Liver (tissue), 8 donors: ENCODE measurements at regions not wholly inside any gene's neighbourhood (a gene's known extent, or its start where the extent isn't known, plus 50 kb on each side); places are given as distances from the start of the nearest gene placed in this dataset.

ENCODE experiments used
- DNase-seq: peaks from one replicate; pipeline ENCODE4 v3.0.0-alpha.2; 2017; ENCODE audit warnings: low spot score
- H3K27ac ChIP-seq, 2 donors: one replicate each; pipeline ENCODE4 v1.7.0; 2013; ENCODE audit warnings: inconsistent platforms in 2 of 2, low read length in 2 of 2, control low read depth in 1 of 2, low read depth in 1 of 2, mild to moderate bottlenecking in 1 of 2
- H3K27me3 ChIP-seq, 4 donors: one replicate each; pipeline versions ENCODE4 v1.6.1 to v1.7.0; 2013; ENCODE audit warnings: low read length in 3 of 4, inconsistent platforms in 1 of 4, mild to moderate bottlenecking in 1 of 4, moderate library complexity in 1 of 4; ENCODE audit not compliant: control insufficient read depth in 4 of 4, insufficient read depth in 4 of 4
- H3K36me3 ChIP-seq, 4 donors: one replicate each; pipeline versions ENCODE4 v1.6.1 to v1.7.0; 2013; ENCODE audit warnings: low read length in 3 of 4, mild to moderate bottlenecking in 3 of 4, low read depth in 1 of 4, moderate library complexity in 1 of 4; ENCODE audit not compliant: control insufficient read depth in 4 of 4, insufficient read depth in 3 of 4
- H3K4me1 ChIP-seq, 4 donors: one replicate each; pipeline versions ENCODE4 v1.6.1 to v1.7.0; 2013; ENCODE audit warnings: low read length in 3 of 4, mild to moderate bottlenecking in 3 of 4, moderate library complexity in 1 of 4; ENCODE audit not compliant: control insufficient read depth in 4 of 4, insufficient read depth in 4 of 4
- H3K4me3 ChIP-seq, 3 donors: one replicate each; pipeline versions ENCODE4 v1.6.1 to v1.7.0; 2013; ENCODE audit warnings: low read length in 3 of 3, control low read depth in 1 of 3, low read depth in 1 of 3, mild to moderate bottlenecking in 1 of 3
- H3K9ac ChIP-seq, 2 donors: one replicate each; pipeline ENCODE4 v1.7.0; 2013; ENCODE audit warnings: low read length in 2 of 2, mild to moderate bottlenecking in 2 of 2, moderate library complexity in 2 of 2, control low read depth in 1 of 2, low read depth in 1 of 2
- H3K9me3 ChIP-seq, 4 donors: one replicate each; pipeline versions ENCODE4 v1.6.1 to v1.7.0; 2013; ENCODE audit warnings: low read length in 3 of 4; ENCODE audit not compliant: control insufficient read depth in 4 of 4
- EGR1 ChIP-seq, 2 donors: IDR thresholded peaks; 2 replicates each; pipeline ENCODE4 v1.6.1; 2016 to 2018; ENCODE audit warnings: antibody characterized with exemption in 2 of 2, low read depth in 2 of 2
- FOXA1 ChIP-seq: IDR thresholded peaks from 2 replicates; pipeline ENCODE4 v1.6.1; 2016; ENCODE audit warnings: antibody characterized with exemption
- FOXA2 ChIP-seq: IDR thresholded peaks from 2 replicates; pipeline ENCODE4 v1.6.1; 2016; ENCODE audit warnings: antibody characterized with exemption
- GABPA ChIP-seq, 2 donors: IDR thresholded peaks in 1 of 2; conservative IDR thresholded peaks in 1 of 2; 2 replicates each; pipeline ENCODE4 v1.6.1; 2016; ENCODE audit warnings: antibody characterized with exemption in 2 of 2, mild to moderate bottlenecking in 1 of 2, moderate library complexity in 1 of 2
- HNF4A ChIP-seq, 2 donors: conservative IDR thresholded peaks; 2 replicates each; pipeline ENCODE4 v1.6.1; 2016; ENCODE audit warnings: antibody characterized with exemption in 2 of 2, mild to moderate bottlenecking in 2 of 2
- HNF4G ChIP-seq: IDR thresholded peaks from 2 replicates; pipeline ENCODE4 v1.6.1; 2016; ENCODE audit warnings: antibody characterized with exemption
- JUND ChIP-seq, 2 donors: IDR thresholded peaks; 2 replicates each; pipeline ENCODE4 v1.6.1; 2016; ENCODE audit warnings: antibody characterized with exemption in 2 of 2
- NR2F2 ChIP-seq: IDR thresholded peaks from 2 replicates; pipeline ENCODE4 v1.6.1; 2016; ENCODE audit warnings: antibody characterized with exemption
- RAD21 ChIP-seq, 2 donors: IDR thresholded peaks; 2 replicates each; pipeline ENCODE4 v1.6.1; 2016; ENCODE audit warnings: antibody characterized with exemption in 2 of 2, mild to moderate bottlenecking in 2 of 2
- RXRA ChIP-seq, 2 donors: IDR thresholded peaks; 2 replicates each; pipeline ENCODE4 v1.6.1; 2017 to 2018; ENCODE audit warnings: antibody characterized with exemption in 2 of 2, mild to moderate bottlenecking in 1 of 2
- SP1 ChIP-seq: IDR thresholded peaks from 2 replicates; pipeline ENCODE4 v1.6.1; 2018; ENCODE audit warnings: antibody characterized with exemption, mild to moderate bottlenecking
- TAF1 ChIP-seq: conservative IDR thresholded peaks from 2 replicates; pipeline ENCODE4 v1.6.1; 2016; ENCODE audit warnings: antibody characterized with exemption, mild to moderate bottlenecking
- YY1 ChIP-seq: IDR thresholded peaks from 2 replicates; pipeline ENCODE4 v1.6.1; 2016; ENCODE audit warnings: antibody characterized with exemption, mild to moderate bottlenecking
- WGBS: extraction: QIAGEN DNeasy Blood & Tissue Kit; methylation state at CpG from one replicate; pipeline ENCODE4 v1.1.7; 2013; 5-methylcytosine and 5-hydroxymethylcytosine counted together
- TF ChIP-seq, protein P1 (sequence below): fragments of 150-350 bp; IDR thresholded peaks from 2 replicates; pipeline ENCODE4 v1.5.1; 2017; ENCODE audit warnings: improper control_type of control experiment, low read depth, low read length; ENCODE audit not compliant: missing input control
- TF ChIP-seq, protein P2 (sequence below): IDR thresholded peaks from 2 replicates; pipeline ENCODE4 v1.6.1; 2016; ENCODE audit warnings: antibody characterized with exemption
- TF ChIP-seq, protein P3 (sequence below): IDR thresholded peaks from 2 replicates; pipeline ENCODE4 v1.6.1; 2016; ENCODE audit warnings: antibody characterized with exemption
- TF ChIP-seq, protein P4 (sequence below): IDR thresholded peaks from 2 replicates; pipeline ENCODE4 v1.6.1; 2016; ENCODE audit warnings: antibody characterized with exemption
- TF ChIP-seq, protein P5 (sequence below): IDR thresholded peaks from 2 replicates; pipeline ENCODE4 v1.6.1; 2016; ENCODE audit warnings: antibody characterized with exemption, mild to moderate bottlenecking
- donor health status: healthy.
- donor health status: healthy.
- donor health status: healthy.
- donor health status: healthy.
- donor health status: healthy.

DNA sequence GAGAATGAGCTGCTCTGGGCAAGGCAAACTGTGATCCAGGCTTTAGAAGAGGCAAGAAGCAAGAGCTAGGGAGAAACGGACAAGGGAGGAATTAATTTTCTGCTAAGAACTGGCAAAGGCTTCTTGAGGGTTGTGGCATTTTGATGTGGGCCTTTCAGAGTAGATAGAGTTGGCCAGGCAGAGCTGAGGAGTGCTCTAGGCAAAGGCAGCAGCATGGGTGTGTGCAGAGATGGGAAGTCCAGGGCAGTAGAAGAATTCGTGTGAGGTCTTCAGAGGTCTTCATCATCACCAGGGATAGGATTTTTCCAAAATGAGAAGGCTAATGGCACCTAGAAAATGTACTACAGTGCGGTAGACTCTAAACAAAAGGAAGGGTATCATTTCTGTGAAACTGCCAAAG, 237.8 kb downstream of the LTN1 start:
- TF ChIP-seq JUND (IDR thresholded peaks at IDR 0.05), result no peak
- TF ChIP-seq, protein P1, sequence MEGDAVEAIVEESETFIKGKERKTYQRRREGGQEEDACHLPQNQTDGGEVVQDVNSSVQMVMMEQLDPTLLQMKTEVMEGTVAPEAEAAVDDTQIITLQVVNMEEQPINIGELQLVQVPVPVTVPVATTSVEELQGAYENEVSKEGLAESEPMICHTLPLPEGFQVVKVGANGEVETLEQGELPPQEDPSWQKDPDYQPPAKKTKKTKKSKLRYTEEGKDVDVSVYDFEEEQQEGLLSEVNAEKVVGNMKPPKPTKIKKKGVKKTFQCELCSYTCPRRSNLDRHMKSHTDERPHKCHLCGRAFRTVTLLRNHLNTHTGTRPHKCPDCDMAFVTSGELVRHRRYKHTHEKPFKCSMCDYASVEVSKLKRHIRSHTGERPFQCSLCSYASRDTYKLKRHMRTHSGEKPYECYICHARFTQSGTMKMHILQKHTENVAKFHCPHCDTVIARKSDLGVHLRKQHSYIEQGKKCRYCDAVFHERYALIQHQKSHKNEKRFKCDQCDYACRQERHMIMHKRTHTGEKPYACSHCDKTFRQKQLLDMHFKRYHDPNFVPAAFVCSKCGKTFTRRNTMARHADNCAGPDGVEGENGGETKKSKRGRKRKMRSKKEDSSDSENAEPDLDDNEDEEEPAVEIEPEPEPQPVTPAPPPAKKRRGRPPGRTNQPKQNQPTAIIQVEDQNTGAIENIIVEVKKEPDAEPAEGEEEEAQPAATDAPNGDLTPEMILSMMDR, result no peak
- no peak for TF ChIP-seq HNF4G
- no peak for TF ChIP-seq RAD21 (IDR thresholded peaks at IDR 0.05)
- TF ChIP-seq RXRA (IDR thresholded peaks at IDR 0.05), result no peak
- no peak for TF ChIP-seq GABPA (IDR thresholded peaks at IDR 0.05 in 1 of 2, conservative IDR thresholded peaks at IDR 0.05 in 1 of 2)
- no peak for TF ChIP-seq YY1
- no peak for TF ChIP-seq TAF1
- TF ChIP-seq, protein P2, sequence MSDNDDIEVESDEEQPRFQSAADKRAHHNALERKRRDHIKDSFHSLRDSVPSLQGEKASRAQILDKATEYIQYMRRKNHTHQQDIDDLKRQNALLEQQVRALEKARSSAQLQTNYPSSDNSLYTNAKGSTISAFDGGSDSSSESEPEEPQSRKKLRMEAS, result no peak
- TF ChIP-seq FOXA2, result no peak
- TF ChIP-seq, protein P3, sequence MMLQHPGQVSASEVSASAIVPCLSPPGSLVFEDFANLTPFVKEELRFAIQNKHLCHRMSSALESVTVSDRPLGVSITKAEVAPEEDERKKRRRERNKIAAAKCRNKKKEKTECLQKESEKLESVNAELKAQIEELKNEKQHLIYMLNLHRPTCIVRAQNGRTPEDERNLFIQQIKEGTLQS, result no peak
- no peak for TF ChIP-seq NR2F2
- no peak for TF ChIP-seq HNF4A (conservative IDR thresholded peaks at IDR 0.05)
- TF ChIP-seq EGR1 (IDR thresholded peaks at IDR 0.05; ENCODE audit: low read depth in 2 of 2), result no peak
- TF ChIP-seq FOXA1, result no peak
- TF ChIP-seq SP1, result no peak
- TF ChIP-seq, protein P4, sequence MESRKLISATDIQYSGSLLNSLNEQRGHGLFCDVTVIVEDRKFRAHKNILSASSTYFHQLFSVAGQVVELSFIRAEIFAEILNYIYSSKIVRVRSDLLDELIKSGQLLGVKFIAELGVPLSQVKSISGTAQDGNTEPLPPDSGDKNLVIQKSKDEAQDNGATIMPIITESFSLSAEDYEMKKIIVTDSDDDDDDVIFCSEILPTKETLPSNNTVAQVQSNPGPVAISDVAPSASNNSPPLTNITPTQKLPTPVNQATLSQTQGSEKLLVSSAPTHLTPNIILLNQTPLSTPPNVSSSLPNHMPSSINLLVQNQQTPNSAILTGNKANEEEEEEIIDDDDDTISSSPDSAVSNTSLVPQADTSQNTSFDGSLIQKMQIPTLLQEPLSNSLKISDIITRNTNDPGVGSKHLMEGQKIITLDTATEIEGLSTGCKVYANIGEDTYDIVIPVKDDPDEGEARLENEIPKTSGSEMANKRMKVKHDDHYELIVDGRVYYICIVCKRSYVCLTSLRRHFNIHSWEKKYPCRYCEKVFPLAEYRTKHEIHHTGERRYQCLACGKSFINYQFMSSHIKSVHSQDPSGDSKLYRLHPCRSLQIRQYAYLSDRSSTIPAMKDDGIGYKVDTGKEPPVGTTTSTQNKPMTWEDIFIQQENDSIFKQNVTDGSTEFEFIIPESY, result no peak
- TF ChIP-seq, protein P5, sequence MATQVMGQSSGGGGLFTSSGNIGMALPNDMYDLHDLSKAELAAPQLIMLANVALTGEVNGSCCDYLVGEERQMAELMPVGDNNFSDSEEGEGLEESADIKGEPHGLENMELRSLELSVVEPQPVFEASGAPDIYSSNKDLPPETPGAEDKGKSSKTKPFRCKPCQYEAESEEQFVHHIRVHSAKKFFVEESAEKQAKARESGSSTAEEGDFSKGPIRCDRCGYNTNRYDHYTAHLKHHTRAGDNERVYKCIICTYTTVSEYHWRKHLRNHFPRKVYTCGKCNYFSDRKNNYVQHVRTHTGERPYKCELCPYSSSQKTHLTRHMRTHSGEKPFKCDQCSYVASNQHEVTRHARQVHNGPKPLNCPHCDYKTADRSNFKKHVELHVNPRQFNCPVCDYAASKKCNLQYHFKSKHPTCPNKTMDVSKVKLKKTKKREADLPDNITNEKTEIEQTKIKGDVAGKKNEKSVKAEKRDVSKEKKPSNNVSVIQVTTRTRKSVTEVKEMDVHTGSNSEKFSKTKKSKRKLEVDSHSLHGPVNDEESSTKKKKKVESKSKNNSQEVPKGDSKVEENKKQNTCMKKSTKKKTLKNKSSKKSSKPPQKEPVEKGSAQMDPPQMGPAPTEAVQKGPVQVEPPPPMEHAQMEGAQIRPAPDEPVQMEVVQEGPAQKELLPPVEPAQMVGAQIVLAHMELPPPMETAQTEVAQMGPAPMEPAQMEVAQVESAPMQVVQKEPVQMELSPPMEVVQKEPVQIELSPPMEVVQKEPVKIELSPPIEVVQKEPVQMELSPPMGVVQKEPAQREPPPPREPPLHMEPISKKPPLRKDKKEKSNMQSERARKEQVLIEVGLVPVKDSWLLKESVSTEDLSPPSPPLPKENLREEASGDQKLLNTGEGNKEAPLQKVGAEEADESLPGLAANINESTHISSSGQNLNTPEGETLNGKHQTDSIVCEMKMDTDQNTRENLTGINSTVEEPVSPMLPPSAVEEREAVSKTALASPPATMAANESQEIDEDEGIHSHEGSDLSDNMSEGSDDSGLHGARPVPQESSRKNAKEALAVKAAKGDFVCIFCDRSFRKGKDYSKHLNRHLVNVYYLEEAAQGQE, result no peak
- H3K36me3 ChIP-seq, result no peaks in the 10 kb centered on the region
- H3K4me3 ChIP-seq, result no peak overlapping the region
- WGBS, result 78% methylated on average over 3 of the region's 3 CpGs
- no peak for DNase-seq
- H3K27me3 ChIP-seq, result no peaks in the 10 kb centered on the region
- H3K9me3 ChIP-seq, result no peaks in the 10 kb centered on the region
- no peak overlapping the region for H3K27ac ChIP-seq
- H3K9ac ChIP-seq, result no peak overlapping the region
- H3K4me1 ChIP-seq, result no peaks in the 10 kb centered on the region
